ENCODE measurements at regions not wholly inside any gene's neighbourhood (a gene's known extent, or its start where the extent isn't known, plus 50 kb on each side); places are given as distances from the start of the nearest gene placed in this dataset.
A peak's percentile ranks its signal among the peaks of the same experiment; 100 is the strongest.

DNA sequence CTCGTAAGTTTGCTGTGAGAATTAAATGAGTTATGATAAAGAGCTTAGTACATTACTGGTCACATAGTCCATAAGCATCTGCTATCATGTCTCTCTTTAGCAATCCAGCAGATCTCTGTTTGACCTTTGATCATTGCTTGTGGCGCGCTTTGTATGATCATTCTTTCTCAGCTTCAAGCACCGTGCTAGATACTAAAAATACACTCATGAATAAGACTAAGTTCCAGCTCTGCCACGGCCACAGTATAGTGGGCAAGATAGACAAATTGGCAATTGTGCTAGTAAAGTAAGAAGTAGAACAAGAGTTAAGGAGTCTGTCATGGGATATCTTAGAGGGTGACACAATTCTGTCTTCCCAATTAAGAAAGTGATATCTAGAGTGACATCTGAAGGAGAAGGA lies 75.2 kb upstream of the ADGRF1 start:
- DNase-seq: no peak

DNA sequence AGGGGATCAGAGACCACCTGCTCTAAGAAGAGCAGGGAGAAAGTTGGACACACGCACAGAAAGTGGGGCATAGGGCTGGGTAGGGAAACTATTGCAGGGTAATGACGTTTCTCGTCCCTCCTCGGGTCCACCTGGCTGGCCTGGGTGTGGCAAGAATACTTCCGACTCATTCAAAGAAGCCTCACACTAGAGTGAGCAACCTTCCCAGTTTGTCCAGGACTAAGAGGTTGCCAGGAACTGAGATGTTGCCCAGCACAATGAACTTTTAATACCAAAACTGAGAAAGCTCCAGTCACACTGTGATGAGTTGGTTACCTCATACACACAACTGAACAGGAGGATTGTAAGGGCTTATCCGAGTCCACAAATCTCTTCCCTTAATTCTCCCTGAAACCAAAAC lies 74.5 kb upstream of the ADGRF1 start:
- DNase-seq: no peak

- no peak for DNase-seq
Observed at GRCh38 chr6:47116086-47116485, 74.0 kb upstream of the ADGRF1 start.

DNA sequence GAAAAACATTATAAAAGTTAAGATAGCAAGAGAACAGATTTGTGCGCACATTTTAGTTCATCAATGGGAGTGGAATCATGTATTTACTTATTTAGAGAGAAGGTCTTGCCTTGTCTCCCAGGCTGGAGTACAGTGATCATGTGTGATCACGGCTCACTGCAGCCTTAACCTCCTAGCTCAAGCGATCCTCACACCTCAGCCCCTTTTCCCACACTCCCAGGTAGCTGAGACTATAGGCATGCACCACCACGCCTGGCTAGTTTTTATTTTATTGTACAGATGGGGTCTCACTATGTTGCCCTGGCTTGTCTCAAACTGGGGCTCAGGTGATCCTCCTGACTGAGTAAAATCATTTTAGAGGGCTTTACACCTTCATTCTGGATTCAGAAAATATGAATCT lies 72.3 kb upstream of the ADGRF1 start:
- no peak for DNase-seq

DNA sequence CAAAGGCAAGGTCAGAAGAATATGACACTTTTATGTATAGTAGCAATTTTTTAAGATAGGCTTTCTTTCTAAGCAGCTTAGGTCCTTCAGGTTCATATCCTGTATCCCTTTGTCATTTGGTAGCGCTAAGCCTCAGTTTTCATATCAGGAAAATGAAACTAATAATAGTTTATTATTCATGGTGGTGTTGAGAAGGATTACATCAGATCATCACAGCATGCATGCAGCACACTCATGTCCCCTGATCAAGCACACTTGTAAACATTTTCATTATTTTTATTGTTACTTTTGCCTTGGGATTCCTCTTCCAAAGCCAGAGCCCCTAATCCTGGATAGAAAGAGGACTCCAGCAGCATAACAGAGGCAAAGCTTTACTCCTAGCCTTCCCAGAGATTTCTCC lies 70.2 kb upstream of the ADGRF1 start:
- no peak for DNase-seq

DNA sequence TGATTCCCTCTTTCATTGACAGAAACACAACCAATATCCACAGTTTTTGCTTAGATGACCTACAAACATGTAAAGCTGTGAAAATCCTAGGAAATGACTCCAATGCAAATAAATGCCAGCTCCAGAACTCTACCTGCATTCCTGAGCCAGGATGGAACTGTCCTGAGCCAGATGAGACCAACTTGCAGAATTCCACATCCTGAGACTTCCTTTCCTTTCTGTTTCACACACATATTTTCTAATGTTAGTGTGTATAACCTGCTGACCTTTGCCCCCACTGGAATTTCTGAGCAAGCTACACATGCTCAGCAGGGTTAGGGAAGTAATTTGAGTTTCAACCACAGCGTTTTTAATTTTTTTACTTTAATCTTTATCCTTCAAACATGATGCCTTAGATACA lies 69.6 kb upstream of the ADGRF1 start:
- no peak for DNase-seq

DNA sequence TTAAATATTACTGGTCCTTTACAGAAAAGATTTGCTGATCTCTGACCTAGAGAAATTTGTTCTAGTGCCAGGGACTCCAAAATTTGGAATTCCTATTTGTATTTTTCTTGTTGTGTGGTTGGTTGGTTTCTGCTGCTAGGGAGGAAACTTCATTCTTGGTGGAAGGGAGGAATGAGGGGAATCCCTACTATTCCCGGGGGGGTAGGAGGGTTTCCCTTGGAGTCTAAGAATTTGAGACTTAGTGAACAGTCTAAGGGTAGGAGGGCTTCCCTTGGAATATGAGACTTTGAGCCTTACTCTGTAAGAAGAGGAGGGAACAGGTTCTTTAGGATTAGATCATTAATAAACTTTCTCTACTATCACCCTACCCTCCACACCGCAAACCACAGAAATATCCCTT lies 67.1 kb upstream of the ADGRF1 start:
- no peak for DNase-seq

DNA sequence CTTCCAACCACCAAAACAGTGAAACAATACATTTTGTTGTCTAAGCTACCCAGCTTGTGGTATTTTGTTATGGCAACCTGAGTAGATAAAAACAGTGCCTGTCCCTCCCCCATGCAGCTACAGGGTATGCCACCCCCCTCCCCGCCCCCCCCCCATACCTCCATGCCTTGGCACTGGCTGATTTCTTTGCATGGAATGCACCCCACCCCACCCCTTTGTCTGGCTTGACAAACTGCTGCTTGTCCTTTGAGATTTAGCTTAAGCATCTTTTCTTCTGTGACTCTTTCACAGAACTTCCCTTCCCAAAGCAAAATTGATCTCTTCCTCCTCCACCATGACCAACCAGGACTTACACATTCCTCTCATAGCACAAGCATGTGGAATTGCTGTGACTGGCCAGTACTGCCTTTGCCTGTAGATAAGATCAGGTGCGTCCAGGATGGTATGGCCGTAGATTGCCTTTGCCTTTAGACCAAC lies 64.6 kb upstream of the ADGRF1 start:
- no peak for DNase-seq

DNA sequence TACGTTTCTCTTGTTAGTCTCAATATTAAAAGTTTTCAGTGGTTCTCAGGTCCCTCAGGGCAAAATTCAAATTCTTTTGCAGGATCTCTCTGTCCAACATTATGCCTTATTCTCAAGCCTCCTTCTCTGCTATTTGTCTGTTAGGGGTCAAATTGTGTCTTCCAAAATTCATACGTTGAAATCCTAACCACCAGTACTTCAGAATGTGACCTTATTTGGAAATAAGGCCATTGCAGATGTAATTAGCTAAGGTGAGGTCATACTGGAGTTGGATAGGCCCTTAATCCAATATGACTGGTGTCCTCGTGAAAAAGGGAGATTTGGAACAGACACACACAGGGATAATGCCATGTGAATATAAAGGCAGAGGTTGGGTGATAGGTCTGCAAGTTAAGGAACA lies 64.1 kb upstream of the ADGRF1 start:
- no peak for DNase-seq

- no peak for DNase-seq
Observed at GRCh38 chr6:47105469-47106178, 63.5 kb upstream of the ADGRF1 start.

DNA sequence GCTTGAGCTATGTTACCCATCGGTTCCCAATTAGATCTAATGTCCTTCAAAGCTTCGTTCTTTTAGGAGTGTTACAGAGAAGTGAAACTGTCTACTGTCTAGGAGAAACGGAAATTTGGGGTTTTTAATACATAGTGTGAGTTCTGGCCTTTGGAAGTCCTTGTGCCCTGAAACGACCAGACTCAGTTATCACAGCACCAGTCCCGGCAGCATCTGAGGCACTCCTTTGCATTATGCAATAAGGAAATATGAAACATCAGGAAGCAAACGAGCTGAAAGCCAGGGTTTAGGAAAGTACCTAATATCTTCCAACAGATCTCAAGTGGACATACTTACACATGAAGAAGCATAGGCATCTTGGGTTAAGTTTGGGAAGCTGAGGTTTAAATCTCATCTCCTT lies 61.8 kb upstream of the ADGRF1 start:
- no peak for DNase-seq

DNA sequence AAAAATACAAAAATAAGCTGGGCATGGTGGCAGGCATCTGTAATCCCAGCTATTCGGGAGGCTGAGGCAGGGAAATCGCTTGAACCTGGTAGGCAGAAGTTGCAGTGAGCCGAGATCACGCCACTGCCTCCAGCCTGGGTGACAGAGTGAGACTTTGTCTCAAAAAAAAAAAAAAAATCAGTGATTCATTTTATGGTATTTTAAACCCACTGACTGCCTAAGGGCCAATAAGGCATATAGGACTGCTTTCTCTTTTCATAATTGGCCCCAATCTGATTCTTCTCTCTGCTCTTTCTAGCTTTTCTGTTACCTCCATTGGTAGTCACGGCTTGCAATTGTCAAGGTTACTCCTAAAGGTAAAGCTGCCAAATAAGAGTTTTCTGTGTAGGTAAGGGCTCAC lies 60.2 kb upstream of the ADGRF1 start:
- DNase-seq: no peak

- DNase-seq: no peak
Observed at GRCh38 chr6:47098570-47098993, 56.5 kb upstream of the ADGRF1 start.

DNA sequence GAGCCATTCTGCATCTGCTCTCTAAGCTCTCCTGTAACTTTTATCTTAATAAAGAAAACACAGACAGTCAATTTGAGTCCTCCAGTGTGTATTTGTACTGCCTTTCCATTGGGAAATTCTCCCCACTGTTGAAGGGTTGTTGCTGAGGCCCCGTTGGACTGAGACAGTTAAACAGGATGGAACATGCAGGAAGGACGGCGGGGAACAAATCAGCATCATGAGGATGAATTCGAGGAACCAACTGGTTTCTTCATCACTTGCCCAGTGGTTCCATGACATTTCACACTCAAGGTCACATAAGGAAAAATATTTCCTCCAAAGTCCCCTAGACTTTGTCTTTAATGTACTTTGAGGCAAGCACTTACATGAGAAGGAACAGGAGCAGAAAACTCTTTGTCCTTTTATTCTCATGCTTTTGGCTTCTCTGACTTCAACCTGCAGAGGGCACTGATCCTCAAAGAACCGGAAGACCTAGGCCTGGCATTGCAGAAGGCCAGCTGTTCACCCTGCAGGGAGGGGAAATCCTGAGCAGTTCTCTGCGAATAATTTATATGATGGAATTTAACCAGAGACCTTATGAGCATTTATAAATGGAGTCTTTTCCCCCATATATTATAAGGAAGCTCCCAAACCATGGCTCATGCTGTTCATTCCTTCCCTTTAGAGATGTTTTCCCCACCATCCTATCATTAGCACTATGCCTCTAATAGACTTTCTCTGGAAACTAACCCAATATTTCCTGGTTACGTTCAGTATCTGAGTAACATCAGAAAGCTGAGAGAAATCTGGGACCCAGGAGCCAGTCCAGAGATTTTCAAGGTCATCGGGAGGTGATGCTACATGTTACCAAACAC lies 55.2 kb upstream of the ADGRF1 start:
- DNase-seq: peak in 35 of 51 donors; percentile 5 to 75 (median 43)

DNA sequence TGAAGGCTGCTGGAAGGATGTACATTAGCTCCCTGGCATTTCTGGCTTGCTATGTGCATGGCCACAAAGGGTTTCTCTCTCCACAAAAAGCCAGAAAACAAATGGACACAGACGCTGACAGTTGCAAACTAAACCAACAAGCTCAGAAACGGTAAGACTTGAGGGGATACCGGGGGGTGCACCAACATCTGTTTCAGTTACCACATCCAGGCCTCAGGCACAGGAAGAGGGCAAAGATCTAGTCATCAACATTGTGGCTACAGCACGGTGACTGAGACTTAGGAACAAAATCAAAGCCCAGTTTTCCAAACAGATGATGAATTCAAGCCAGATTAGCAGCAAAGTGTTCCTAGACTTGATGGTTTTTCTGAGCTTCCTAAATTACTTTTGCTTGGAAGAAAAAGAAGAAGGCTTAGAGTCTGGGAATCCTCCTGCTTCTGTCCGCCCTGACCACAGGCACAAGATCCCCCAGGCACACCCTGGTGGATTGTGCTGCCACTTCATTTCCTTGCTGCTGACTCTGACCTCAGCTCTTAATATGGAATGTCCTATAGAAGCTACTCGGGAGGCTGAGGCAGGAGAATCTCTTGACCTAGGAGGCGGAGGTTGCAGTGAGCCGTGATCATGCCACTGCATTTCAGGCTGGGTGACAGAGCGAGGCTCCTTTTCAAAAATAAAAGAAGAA lies 54.2 kb upstream of the ADGRF1 start:
- no peak for DNase-seq

DNA sequence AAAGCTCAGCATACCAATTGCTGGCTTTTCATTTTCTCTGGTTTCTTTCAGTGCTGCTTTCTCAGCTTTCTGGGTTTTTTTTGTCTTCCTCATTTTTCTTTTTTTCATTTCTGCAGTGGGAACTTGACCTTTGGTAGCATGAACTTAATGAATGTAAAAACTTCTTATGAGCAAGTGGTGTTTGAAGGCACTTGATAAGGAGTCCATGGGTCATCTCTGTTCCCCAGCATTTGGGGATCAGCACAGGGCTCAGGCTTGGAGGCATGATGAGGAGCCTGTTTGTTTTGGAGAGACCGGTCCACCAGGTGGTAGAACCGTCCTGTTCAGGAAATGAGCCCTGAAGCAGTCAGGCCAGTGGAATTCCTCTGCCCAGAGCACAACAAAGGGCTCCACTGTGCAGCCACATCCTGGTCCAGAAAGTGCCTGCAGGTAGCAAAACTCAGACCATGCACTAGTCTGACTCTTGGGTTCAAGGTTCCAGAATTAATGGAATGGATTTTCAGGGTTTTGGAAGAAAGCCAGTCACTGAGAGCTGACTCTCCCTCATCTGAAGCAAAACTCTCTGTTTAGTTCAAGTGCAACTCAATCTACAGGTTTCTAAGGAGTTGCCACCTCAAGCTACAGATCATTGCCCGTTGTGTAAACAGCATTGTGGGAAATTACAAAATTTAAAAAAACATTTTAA lies 52.3 kb upstream of the ADGRF1 start:
- DNase-seq: no peak

DNA sequence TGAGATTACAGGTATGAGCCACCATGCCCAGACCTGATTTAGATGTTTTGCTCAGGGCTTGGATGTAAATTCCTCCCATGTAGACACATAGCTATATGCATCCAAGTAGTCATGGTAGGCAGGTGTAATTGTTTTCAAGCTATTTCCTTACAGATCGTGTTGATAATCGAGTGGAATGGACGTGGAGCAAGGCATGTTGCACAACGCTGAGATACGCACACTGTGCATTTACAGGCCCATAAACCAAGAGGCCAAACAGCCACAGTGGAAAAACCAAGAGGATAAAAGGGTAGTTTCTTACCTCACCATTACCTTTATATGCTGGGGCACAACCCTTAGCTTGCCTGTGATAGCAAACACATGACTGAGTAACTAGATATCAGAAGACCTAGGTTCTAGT lies 51.0 kb upstream of the ADGRF1 start:
- no peak for DNase-seq

DNA sequence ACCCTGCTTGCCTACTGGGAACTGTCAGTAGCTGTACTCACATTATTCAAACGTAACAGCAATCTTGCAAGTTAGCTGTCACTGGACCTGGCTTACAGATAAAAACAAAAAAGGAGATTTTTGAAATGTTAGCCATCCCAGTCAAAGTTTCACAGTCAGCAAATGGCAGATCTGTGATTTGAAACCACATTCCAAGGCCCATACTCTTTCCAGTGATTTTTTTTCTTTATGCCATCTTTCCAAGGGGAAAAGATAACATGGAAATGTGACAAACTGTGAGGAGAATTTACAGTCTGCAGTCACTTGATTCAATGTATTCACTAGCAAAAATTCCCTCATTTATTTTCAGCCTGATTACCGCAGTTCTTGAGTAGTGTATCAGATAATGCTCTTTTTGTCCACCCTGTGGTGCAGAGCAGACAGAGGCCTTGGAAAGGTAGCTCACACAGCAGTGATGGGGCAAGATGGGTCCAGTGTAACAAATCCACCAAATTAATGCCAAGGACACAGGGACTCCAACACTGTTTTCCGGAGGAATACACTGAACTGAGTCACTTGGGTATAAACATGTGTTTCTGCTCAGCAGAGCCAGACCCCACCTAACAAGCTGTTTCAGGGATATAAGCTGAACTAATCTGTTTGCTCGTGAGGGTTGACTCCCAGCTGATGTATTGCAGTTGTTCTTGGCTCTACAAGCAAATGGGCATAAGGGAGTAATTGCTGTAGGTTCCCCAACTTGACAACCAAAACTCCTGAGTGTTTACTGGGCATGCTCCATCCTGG lies 49.9 kb upstream of the ADGRF1 start:
- DNase-seq: no peak

All from hypothalamus (tissue), 51 donors.